Suprapubic skin (tissue), 3 donors: ENCODE measurements at regions not wholly inside any gene's neighbourhood (a gene's known extent, or its start where the extent isn't known, plus 50 kb on each side); places are given as distances from the start of the nearest gene placed in this dataset.

ENCODE experiments used
- CTCF ChIP-seq, 2 donors: fragments of 200-600 bp in 1 of 2; fragments of 450-650 bp in 1 of 2; sonication (generic) in 1 of 2; IDR thresholded peaks; one replicate each; pipeline ENCODE4 v1.5.1; 2016 to 2019; ENCODE audit warnings: antibody characterized with exemption in 2 of 2, mild to moderate bottlenecking in 1 of 2, moderate library complexity in 1 of 2
- EP300 ChIP-seq: sonication (generic); formaldehyde crosslinking; IDR thresholded peaks from one replicate; pipeline ENCODE4 v1.6.1; 2017; ENCODE audit warnings: antibody characterized with exemption
- POLR2A ChIP-seq, 2 donors: fragments of 450-650 bp; IDR thresholded peaks; one replicate each; pipeline ENCODE4 v1.6.1; 2017; ENCODE audit warnings: antibody characterized with exemption in 2 of 2, mild to moderate bottlenecking in 2 of 2, moderate library complexity in 2 of 2

- no peak for TF ChIP-seq CTCF (IDR thresholded peaks at IDR 0.05)
- TF ChIP-seq EP300 = no peak
- TF ChIP-seq POLR2A (IDR thresholded peaks at IDR 0.05) = no peak
Observed at GRCh38 chrX:95539041-95539440, 1145.6 kb upstream of the DIAPH2 start.
